Neuron (in vitro differentiated cells): ENCODE measurements at regions not wholly inside any gene's neighbourhood (a gene's known extent, or its start where the extent isn't known, plus 50 kb on each side); places are given as distances from the start of the nearest gene placed in this dataset.
"Not testable (repeated sequence)": the region's sequence is repeated elsewhere in the genome, so short reads cannot be mapped to it uniquely, and the experiment has no call there.

Experiments used
- H2AFZ ChIP-seq: one replicate; pipeline ENCODE4 v1.6.1; 2013; ENCODE audit warnings: low read depth, mild to moderate bottlenecking, inconsistent platforms, low read length, moderate library complexity
- H3K27me3 ChIP-seq: one replicate; pipeline ENCODE4 v1.6.1; 2013; ENCODE audit warnings: low read length; ENCODE audit not compliant: insufficient read depth
- H3K36me3 ChIP-seq: one replicate; pipeline ENCODE4 v1.6.1; 2013; ENCODE audit warnings: low read length; ENCODE audit not compliant: insufficient read depth
- H3K4me1 ChIP-seq: one replicate; pipeline ENCODE4 v1.6.1; 2013; ENCODE audit warnings: low read length; ENCODE audit not compliant: insufficient read depth
- H3K4me3 ChIP-seq: 2 replicates; pipeline ENCODE4 v1.5.1; 2013; ENCODE audit warnings: mild to moderate bottlenecking, low read length, moderate library complexity
- H3K9me3 ChIP-seq: one replicate; pipeline ENCODE4 v1.6.1; 2013; ENCODE audit warnings: low read length

DNA sequence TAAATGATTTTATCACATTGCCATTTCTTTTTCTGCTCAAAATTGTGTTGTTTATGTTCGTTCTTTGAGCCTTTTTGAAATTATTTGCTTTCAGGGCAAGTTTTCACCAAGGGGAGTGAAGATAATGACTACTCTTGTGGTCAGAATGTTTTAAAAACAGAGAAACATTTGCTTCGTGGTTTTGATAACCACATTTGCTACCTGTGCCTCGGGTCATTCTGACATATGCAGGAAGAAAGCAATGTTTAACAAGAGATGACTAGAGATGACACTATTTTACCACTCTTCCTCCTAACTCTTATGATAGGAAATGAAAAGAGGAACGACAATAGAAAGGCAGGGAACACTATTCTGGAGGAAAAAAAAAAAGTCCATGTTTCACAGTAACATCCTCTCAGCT, 1496.5 kb upstream of the GOT2 start:
- Histone ChIP-seq H3K4me1 (no peaks in the 10 kb centered on the region), H3K36me3 (no peaks in the 10 kb centered on the region), H3K4me3 (no peak overlapping the region), H3K9me3 (no peaks in the 10 kb centered on the region), H3K27me3 (no peaks in the 10 kb centered on the region), H2AFZ (no peak overlapping the region)

DNA sequence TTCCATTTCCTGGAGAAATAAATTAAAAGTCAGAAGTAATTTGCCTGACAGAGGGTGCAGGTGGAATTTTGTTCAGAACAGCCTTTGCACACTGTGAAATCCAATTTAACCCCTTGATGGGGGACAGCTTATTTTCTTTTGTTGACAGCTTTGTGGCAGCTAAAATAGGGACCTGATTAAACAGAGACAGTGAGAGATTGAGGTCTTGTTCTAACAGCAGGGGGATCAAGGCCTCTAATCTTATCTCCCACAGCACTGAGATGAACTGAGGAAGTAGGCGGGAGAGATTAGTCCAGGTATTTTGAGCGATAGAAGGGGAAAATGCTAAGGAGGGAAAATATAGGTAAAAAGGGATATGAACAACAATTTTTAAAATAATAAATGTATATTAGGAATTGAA, 1491.4 kb upstream of the GOT2 start:
- Histone ChIP-seq H3K9me3 (no peaks in the 10 kb centered on the region), H2AFZ (no peak overlapping the region), H3K4me3 (no peak overlapping the region), H3K4me1 (no peaks in the 10 kb centered on the region), H3K27me3 (no peaks in the 10 kb centered on the region), H3K36me3 (no peaks in the 10 kb centered on the region)

DNA sequence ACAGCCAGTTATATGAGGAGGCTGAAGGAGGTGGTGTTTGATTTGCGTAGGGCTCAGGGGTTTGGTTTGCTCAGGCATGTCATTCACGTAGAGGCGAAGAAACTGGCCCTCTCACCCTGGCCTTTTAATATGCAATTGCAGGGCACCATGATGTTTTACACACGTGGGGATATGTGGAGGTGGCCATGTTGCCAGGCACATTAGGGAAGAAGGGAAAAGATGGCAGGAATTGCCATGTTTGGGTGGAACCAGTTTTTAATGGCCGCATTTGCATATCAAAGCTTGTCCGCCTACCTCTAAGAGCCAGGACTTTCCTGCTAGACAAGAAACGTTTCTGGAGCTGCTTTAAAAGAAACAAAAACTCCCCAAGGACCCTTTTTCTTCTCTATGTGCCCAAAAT, 1483.7 kb upstream of the GOT2 start:
- no peaks in the 10 kb centered on the region for H3K9me3 ChIP-seq
- H3K27me3 ChIP-seq: no peaks in the 10 kb centered on the region
- H3K4me1 ChIP-seq: no peaks in the 10 kb centered on the region
- H2AFZ ChIP-seq: no peak overlapping the region
- H3K36me3 ChIP-seq: no peaks in the 10 kb centered on the region
- no peak overlapping the region for H3K4me3 ChIP-seq

DNA sequence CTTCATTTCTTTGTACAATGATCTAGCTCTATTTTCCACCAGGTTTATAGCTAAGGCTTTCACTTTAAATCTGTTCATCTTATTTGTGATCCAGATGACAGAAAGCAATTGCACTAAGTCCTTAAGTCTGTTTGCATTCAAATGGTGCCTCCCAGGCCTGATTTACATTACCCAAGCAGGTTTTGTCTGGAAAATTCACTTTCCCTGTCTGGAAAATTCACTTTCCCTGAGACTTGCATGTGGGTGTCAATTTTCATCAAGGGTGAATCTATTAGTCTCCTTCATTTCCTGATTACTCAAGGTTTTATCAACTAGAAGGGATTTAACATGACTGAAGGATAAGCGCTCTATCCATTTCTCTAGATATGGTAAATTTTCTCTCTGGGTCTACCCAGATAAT, 1480.2 kb upstream of the GOT2 start:
- Histone ChIP-seq H3K27me3 (no peaks in the 10 kb centered on the region), H3K36me3 (no peaks in the 10 kb centered on the region), H3K9me3 (no peaks in the 10 kb centered on the region), H2AFZ (no peak overlapping the region), H3K4me1 (no peaks in the 10 kb centered on the region), H3K4me3 (no peak overlapping the region)

DNA sequence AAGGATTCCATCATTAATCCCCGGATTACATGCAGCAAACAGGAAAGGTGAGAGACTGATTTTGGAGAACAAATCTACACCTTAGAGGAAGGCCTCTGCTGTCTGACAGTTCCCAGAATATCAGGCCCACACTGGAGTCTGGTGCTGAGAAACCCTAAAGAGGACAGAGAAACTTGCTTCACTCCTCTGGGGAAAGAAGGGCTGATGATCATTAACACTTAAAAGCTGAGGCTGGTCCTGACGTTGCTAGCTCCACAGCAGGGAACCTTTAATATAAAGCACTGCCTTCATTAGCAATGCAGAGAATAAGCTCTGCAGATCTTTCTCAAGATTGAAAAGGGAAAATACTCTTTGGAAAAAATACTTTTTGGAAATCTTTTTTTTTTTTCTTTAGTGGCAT, 1472.4 kb upstream of the GOT2 start:
- Histone ChIP-seq H3K4me3 (no peak overlapping the region), H3K9me3 (no peaks in the 10 kb centered on the region), H3K36me3 (no peaks in the 10 kb centered on the region), H2AFZ (no peak overlapping the region), H3K27me3 (no peaks in the 10 kb centered on the region), H3K4me1 (peaks cover 9% of the 10 kb centered on the region)

DNA sequence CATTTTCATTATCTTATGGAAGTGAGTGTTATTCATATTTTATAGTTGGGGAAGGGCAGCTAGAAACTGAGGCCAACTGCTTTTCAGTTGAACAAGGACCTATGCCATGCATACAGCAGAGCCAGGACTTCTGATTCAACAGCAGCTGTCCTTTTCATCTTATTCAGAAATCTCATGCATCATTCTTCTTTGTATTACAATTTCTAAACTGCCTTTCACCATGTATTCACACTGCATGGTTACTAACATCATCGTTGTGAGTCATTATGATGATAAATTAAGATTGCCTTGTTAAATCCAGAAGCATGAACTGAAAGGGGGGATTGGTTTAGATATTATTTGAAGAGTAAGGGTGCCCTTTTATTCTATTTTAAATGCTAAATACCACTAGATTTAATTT, 1470.1 kb upstream of the GOT2 start:
- peaks cover 9% of the 10 kb centered on the region for H3K4me1 ChIP-seq
- no peak overlapping the region for H3K4me3 ChIP-seq
- H3K27me3 ChIP-seq: no peaks in the 10 kb centered on the region
- H2AFZ ChIP-seq: no peak overlapping the region
- no peaks in the 10 kb centered on the region for H3K9me3 ChIP-seq
- H3K36me3 ChIP-seq: no peaks in the 10 kb centered on the region

DNA sequence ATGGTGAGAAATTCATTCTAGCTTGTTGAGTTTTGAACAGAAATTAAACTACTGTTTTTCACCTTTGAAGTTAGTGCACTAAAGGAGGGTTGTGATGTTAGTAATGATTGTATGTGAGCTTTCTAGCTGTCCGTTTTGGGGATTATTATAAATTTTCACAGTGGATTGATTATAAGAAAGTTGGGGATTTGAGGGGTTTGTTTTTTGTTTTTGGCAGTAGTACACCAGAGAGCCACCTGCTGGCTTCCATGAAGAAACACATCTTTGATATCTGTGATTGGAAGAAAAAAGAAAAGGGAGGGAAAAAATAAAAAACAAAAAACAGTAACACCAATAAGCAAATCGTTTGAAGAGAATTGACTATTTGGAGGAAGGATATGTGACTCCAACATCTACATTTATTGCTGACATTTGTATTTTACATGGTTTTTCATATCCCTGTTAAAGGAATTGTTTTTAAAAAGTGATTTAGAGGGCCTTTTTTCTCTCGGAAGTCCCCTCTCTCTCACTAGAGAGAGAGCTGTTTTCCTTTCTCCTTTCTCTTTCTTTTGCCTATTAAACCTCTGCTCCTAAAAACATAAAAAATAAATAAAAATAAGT, 1469.5 kb upstream of the GOT2 start:
- no peaks in the 10 kb centered on the region for H3K27me3 ChIP-seq
- peaks cover 9% of the 10 kb centered on the region for H3K4me1 ChIP-seq
- H3K4me3 ChIP-seq: no peak overlapping the region
- no peak overlapping the region for H2AFZ ChIP-seq
- no peaks in the 10 kb centered on the region for H3K9me3 ChIP-seq
- no peaks in the 10 kb centered on the region for H3K36me3 ChIP-seq

DNA sequence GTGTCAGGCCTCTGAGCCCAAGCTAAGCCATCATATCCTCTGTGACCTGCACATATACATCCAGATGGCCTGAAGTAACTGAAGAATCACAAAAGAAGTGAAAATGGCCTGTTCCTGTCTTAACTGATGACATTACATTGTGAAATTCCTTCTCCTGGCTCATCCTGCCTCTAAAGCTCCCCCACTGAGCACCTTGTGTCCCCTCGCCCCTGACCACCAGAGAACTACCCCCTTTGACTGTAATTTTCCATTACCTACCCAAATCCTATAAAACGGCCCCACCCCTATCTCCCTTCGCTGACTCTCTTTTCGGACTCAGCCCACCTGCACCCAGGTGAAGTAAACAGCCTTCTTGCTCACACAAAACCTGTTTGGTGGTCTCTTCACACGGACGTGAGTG, 1466.6 kb upstream of the GOT2 start:
- H3K27me3 ChIP-seq, H2AFZ ChIP-seq, H3K4me3 ChIP-seq, H3K9me3 ChIP-seq, H3K36me3 ChIP-seq, H3K4me1 ChIP-seq: not testable (repeated sequence)

DNA sequence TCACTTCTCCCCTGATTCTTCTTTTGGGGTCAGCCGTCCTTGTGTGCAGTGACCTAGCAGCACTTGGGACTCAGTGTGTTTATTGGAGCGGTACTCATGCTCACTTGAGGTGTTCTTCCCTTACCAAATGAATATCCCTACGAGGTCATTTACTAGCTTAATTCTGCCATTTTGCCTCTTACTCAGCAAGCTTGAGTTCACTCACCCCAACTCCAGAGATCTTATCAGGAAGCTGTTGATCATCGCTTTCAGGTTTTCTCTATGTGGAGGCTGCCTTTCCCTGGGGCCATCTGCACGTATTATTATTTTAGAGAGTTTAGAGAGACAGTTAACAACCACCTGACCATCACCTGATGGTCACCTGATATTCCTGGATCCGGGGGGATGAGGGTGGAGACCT, 1466.0 kb upstream of the GOT2 start:
- no peaks in the 10 kb centered on the region for H3K9me3 ChIP-seq
- no peak overlapping the region for H2AFZ ChIP-seq
- H3K4me3 ChIP-seq: no peak overlapping the region
- no peaks in the 10 kb centered on the region for H3K27me3 ChIP-seq
- H3K4me1 ChIP-seq: peaks cover 2% of the 10 kb centered on the region
- H3K36me3 ChIP-seq: no peaks in the 10 kb centered on the region

DNA sequence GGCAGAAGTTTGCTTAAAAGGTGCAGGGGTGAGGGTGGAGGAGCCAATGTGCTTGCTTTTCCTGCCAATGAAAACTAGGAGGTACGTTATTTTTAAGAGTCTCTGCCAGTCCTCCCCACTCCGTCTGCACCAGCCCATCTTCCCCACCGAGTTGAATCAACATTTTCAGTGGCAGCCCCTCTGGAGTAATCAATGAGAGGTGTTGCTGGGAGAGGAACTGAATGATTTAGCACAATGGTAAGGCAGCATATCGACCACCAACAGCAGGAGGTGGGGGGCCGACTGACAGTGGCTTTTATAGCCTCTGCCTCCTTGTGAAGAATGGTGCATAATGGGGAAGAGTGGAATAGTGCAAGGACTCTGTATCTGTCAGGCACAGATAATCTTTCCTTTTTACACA, 1465.0 kb upstream of the GOT2 start:
- H2AFZ ChIP-seq: no peak overlapping the region
- H3K4me3 ChIP-seq: no peak overlapping the region
- peaks cover 2% of the 10 kb centered on the region for H3K4me1 ChIP-seq
- H3K27me3 ChIP-seq: no peaks in the 10 kb centered on the region
- no peaks in the 10 kb centered on the region for H3K9me3 ChIP-seq
- no peaks in the 10 kb centered on the region for H3K36me3 ChIP-seq

DNA sequence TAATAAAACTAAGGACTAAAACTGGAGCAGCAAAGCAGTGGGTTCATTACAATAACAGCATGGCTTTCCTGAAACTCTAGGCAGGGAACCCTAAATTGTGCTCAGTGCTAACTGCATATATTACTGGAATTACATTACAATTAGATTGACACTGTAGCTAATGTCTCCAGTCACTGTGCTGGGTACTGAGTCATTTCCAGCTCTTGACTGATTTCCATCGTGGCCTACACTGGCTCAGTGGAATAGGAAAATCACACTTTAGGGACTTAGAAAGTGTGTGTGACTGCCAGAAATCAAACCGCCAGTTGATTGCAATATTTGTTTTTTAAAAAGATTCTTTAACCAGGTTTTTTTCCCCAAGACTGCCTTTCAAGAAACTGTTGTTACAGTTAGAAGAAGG, 1447.4 kb upstream of the GOT2 start:
- Histone ChIP-seq H3K4me1 (no peaks in the 10 kb centered on the region), H3K27me3 (no peaks in the 10 kb centered on the region), H3K9me3 (no peaks in the 10 kb centered on the region), H3K36me3 (no peaks in the 10 kb centered on the region), H3K4me3 (no peak overlapping the region), H2AFZ (no peak overlapping the region)

DNA sequence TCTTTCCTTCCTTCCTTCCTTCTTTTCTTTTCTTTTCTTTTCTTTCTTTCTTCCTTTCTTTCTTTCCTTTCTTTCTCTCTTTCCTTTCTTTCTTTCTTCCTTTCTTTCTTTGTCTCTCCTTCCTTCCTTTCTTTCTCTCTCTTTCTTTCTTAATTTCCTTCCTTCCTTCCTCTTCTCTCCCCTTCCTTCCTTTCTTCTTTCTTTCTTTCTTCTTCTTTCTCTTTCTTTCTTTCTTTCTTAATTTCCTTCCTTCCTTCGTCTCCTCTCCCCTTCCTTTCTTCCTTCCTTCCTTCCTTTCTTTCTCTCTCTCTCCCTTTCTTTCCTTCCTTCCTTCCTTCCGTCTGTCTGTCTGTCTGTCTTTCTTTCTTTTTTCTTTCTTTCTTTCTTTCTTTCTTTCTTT, 1446.5 kb upstream of the GOT2 start:
- no peak overlapping the region for H3K4me3 ChIP-seq
- no peaks in the 10 kb centered on the region for H3K9me3 ChIP-seq
- no peaks in the 10 kb centered on the region for H3K27me3 ChIP-seq
- H3K36me3 ChIP-seq: no peaks in the 10 kb centered on the region
- H3K4me1 ChIP-seq: no peaks in the 10 kb centered on the region
- no peak overlapping the region for H2AFZ ChIP-seq

DNA sequence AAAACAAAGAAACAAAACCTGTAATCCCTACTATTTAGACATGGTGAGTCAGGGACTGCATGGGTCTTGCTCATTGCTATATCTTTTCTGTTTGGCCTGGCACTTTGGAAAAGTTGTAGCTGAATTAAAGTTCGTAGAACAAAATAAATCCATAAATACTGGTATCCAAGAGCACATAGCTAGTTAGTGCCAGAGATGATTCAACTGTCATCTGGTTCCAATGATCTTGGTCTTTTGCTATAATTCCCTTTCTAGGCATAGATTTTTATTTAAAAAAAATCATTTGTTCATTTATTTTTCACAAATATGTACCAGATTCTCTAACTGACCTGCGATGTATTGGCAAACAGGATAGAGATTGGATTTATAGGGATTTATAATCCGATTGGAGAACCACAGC, 1436.1 kb upstream of the GOT2 start:
- Histone ChIP-seq H3K36me3 (no peaks in the 10 kb centered on the region), H3K27me3 (no peaks in the 10 kb centered on the region), H3K4me3 (no peak overlapping the region), H2AFZ (no peak overlapping the region), H3K9me3 (no peaks in the 10 kb centered on the region), H3K4me1 (no peaks in the 10 kb centered on the region)

DNA sequence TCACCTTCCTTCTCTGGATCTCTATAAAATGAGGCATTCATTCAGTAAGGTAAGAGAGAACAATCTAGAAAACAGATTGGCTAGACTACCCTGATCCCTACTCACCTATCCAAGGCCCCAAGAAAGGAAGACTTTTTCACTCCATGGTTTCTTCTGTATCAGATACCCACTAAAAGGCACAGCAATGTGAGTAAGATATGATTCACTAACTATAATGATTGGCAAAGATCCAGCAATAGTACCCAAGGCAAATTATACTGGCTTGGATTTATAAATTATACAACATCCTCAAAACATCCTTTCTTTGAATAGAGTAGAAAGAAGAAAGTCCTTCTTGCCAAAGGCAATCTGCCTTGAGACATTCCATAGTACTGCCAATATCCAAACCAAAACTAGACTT, 1432.0 kb upstream of the GOT2 start:
- no peak overlapping the region for H3K4me3 ChIP-seq
- no peaks in the 10 kb centered on the region for H3K4me1 ChIP-seq
- no peaks in the 10 kb centered on the region for H3K9me3 ChIP-seq
- no peak overlapping the region for H2AFZ ChIP-seq
- H3K27me3 ChIP-seq: no peaks in the 10 kb centered on the region
- no peaks in the 10 kb centered on the region for H3K36me3 ChIP-seq
